NCI-H1417 treated with DMSO at 0.1 percent for 48 hours (cell line): ENCODE measurements at regions not wholly inside any gene's neighbourhood (a gene's known extent, or its start where the extent isn't known, plus 50 kb on each side); places are given as distances from the start of the nearest gene placed in this dataset.

Source experiments
- DNase-seq: peaks from one replicate; lab custom pipeline; 2025; lab: John Stamatoyannopoulos, UW

DNA sequence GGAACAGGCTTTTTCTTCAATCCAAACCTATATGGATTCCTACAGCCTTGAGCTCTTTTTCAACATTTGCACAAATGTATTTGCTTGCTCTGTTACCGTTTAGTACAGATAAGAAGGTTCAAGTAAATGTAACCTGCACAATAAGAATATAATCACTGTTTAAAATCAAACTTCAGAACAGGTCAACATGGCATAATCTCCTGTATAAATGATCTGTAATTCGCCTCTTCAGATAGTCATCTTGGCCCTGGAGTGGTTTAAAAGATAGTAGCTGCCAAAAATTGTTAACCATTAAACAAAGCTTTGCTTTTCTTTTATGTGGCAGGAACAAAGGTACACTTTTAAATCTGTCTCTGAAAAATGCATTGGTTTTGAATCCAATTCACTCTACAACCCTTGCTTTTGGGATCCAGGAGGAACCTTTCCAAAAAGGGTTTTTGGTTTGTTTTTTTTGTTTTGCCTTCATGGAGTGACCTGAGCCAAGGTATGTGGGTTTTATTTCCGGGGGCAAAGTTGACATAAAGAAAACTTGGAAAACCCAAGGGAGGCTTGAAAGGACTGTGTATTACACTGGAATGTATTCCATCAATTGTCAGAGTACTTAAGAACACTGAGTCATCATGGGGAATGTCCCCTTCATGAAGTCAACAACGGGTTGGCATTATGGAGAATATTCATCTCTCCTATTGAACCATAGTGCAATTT is 210.4 kb upstream of the HCCS start:
- DNase-seq = no peak

- DNase-seq = no peak
Measured at GRCh38 chrX:10901290-10901633, 209.9 kb upstream of the HCCS start.

- no peak for DNase-seq
Measured at GRCh38 chrX:10902001-10902400, 209.1 kb upstream of the HCCS start.

- no peak for DNase-seq
Measured at GRCh38 chrX:10903523-10903922, 207.6 kb upstream of the HCCS start.

DNA sequence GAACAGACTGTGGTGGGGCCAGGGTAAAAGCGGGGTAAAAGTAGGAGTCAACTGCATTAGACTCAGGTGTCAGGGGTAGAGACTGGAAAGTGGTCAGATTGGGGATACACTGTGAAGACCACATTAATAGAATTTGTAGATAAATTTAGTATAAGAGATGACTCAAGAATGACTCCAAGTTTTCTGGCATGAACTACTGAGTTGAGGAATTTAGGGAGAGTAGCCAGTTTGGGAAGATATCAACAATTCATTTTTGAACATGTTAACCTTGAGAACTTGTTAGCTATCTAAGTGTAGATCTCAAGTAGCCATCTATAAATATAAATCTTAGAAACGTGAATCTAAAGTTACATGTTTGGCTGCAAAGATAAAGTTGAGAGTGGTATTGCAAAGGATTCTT is 206.9 kb upstream of the HCCS start:
- DNase-seq = no peak

- DNase-seq = no peak
Measured at GRCh38 chrX:10906866-10907265, 204.3 kb upstream of the HCCS start.

- no peak for DNase-seq
Measured at GRCh38 chrX:10922159-10922558, 189.0 kb upstream of the HCCS start.

GRCh38 chrX:10922835-10923234 is 188.3 kb upstream of the HCCS start:
- DNase-seq = no peak

- no peak for DNase-seq
Measured at GRCh38 chrX:10923466-10923865, 187.7 kb upstream of the HCCS start.

- DNase-seq = no peak
Measured at GRCh38 chrX:10926404-10926803, 184.7 kb upstream of the HCCS start.

DNA sequence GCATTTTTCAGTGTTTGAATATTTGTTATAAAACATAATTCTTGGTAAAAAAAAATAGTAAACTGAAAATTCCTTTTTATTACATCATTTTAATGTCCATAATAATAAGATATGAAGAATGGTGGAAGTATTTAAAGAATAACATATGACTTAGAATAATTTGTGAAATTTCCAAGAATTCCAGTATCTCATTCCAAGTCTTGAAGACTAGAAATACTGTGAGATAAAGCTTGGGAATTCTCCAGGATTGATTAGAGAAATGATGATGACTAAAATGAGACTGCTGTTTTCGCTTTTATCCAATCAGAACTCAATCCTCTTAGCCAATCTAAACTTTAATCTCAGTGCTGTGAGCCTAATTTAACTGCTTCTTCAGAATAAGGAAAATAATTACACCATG is 184.2 kb upstream of the HCCS start:
- DNase-seq = no peak

DNA sequence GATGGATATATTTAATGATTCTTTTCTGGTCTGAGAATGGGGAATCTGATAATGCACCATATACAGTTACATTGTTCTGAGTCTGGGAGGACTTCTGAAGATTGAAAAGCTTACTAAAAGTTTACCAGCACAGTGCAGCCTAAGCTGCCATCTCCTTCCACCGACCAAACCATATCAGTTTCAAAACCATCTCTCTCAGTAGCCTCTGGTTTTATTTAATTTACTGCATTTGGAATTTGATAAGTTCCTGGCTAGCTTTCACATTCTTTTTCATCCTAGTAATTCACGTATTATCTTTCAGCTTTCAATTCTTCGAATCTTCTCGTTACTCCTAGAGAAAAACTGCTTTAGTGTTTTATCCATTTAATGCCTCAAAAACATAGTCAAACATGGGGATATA is 181.4 kb upstream of the HCCS start:
- DNase-seq = no peak

DNA sequence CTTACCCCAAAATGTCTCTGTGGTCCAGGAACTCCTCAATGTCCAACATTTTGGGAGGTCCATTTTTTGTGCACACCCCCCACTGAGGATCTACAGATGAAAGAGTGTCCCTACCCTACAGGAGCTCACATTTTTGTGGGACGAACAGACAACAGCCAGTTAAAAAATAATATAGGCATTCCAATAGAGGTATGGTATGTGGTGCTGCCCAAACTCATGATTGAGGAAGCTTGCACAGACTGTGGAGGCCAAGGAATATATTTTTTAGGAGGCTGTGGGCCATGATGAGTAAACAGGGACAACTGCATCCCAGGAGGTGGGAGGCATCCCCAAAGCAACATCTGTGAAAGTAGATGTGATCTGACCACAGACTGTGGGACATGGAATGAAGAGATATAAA is 181.0 kb upstream of the HCCS start:
- no peak for DNase-seq

DNA sequence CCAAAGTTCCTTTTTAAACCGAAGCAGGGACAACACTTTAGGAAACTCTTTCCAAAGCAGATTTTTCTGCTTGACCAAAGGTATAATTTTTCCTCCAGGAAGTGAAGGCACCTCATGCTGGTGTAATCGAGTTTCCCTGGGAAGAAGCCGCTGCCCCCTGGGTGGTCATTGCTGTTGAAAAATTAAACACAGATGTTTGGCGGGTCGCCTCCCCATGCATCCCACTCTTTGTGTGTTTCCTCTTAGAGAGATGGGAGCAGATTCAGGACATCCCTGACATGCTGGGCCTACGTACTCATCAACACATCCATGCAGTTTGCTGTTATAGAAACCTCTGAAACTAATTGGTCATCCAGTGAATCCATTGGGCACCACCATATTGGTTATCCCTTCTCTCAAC is 179.2 kb upstream of the HCCS start:
- DNase-seq = no peak

DNA sequence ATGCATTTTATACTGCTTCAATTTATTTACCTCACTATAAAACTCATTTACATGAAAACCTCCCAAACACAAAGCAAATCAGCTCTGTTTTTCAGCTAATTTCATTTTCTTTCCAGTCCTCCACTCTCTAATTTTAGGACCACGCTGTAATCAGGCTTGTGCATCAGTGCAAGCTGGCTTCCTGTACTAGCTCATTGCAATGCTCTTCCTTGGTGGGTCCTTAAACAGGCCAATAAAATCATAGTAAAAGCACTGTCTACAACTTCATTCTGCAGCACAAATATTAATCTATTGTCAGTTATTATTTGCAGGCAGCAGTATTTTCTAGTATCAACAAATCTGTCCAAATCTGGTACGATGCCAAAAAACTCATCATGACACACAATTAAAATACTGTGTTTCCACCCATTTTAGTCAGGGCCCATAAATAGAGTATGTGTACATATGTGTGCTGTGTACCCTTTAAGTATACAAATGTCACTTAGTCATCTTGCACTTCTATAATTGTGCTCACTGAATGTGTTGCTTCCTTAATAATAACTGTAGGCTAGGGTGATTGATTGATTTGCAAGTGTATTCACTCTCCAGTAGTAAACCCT is 178.2 kb upstream of the HCCS start:
- DNase-seq = peak; percentile 13

GRCh38 chrX:10935501-10935900 is 175.6 kb upstream of the HCCS start:
- no peak for DNase-seq

- no peak for DNase-seq
Measured at GRCh38 chrX:10936976-10937375, 174.2 kb upstream of the HCCS start.

GRCh38 chrX:10938365-10938923 is 172.7 kb upstream of the HCCS start:
- DNase-seq = no peak

DNA sequence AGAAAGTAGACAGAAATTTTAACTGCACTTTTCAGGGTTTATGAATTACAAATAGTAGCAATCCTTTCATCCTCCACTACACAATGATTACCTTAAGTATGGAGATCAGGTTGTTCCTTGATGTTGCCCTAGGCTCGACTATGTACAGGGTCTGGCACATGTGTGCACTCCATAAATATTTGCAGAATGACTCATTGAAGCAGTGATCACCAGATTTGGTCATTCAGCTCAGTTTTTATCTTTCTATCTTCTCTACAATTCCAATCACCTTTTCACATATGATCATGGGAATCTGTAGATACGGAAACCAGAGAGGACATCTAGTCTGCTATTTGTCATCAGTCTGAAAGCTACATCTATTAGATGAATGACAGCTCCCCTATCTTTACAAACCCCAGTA is 171.7 kb upstream of the HCCS start:
- no peak for DNase-seq

DNA sequence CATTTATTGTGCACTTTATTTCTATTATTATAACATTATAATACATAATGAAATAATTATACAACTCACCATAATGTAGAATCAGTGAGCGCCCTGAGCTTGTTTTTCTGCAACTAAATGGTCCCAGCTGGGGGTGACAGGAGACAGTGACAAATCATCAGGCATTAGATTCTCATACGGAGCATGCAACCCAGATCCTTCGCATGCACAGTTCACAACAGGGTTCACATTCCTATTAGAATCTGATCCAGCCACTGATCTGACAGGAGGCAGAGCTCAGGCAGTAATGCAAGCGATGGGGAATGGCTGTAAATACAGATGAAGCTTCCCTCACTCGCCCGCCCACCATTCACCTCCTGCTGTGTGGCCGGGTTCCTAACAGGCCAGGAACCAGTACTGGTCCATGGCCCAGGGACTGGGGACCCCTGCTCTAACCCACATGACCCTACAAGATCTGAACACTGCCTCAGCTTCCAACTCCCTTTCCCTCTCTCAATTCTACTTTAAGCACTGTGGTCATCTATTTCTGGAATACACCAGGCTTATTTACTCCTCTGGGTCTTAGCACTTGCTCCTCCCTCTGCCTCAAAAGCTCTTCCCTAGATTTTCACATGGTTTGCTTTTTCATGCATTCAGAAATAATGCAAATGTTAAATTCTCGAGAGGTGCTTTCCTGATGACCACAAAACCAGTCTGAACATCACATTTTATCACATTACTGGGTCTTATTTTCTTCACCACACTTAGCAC is 166.8 kb upstream of the HCCS start:
- no peak for DNase-seq

DNA sequence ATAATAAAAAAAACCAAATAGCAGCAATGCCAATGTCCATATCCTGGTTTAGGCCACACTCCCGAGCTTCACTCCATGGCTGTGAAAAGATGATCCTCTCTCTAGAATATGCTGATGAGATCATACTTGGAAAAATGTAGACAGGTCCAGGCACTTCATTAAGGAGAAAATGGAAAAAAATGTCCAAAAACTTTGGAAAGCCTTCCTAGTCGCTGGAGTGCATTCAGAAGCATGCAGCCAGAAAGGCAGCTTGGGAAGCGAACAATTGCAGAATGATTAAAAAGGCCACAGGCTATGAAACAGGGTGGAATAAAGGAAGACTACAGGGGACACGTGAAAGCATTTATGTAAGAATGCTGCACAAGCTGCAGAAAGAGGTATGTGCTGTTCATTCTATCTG is 165.6 kb upstream of the HCCS start:
- DNase-seq = no peak

DNA sequence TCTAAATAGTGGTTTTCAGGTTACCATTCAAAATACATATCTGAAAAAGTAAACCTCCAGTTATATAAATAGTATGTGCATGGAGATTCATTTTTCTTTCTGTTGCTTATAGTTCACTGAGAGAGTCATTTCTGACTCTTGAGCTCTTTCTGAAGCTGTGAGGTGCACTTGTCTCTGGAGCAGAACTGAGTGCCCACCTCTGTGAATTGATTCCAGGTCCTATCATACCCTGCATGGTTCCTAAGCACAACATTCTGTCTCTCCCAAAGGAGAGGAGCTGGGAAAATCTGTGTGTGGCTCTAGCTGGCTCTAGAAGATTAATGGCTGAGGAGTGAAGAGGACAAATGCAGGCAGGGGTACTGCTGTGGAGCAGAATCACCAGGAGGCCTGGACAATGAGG is 161.6 kb upstream of the HCCS start:
- DNase-seq = no peak

DNA sequence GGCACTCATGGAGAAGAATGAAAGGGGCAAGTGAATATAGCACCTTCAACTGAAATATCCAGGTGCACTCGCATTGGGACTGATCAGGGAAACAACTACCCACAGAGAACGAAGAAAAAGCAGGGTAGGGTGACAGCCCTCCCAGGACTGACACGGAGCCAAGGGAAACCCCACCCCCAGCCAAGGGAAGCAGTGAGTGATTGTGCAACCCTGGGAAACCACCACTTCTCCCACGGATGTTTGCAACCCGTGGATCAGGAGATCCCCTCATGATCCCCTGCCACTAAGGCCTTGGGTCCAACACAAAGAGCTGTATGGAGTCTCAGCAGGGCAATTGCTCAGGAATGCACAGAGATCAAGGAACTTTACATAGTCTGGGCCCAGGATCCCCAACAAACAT is 158.5 kb upstream of the HCCS start:
- no peak for DNase-seq
